Pons (tissue), 1 donor: ENCODE measurements at regions not wholly inside any gene's neighbourhood (a gene's known extent, or its start where the extent isn't known, plus 50 kb on each side); places are given as distances from the start of the nearest gene placed in this dataset.

Source experiments
- DNase-seq: peaks from one replicate; pipeline ENCODE4 v3.0.0-alpha.2; 2016; ENCODE audit warnings: low spot score

DNA sequence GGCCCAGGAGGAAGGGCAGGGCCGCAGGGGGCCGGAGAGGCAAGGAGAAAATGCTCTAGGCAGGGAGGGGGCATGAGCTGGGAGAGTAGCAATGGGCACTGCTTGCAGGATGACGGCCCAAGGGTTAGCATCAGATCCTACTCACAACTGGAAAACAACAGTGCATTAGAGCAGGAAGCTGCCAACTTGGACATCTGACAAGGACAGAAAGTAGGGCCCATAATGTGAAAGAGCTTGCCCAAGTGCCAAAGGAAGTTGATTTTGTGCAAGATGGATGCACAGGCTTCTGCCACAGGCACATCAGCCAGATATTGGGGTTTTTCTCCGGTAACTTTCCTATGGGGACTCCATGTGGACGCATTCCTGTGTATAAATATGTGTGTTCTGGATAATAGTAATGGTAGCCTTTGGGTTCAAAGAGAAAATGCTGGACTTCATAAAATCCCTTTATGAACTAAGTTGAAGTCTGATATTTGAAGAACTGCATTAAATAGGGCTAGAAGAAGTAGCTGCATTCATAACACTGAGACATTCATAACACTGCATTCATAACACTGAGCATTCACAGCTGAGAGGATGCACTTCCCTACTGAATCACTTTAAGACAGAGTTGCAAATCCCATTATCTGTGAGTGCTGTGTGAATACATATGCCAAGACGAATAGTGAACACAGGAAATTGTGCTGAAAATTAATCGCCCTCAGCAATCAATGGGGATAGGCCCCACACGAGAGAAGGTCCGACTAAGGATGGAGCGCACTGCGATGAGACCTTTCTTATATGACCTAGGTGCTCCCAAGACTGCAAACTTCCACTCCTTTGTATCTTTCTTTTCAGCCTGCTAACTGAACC lies 235.6 kb upstream of the PRDM1 start:
- DNase-seq = no peak

DNA sequence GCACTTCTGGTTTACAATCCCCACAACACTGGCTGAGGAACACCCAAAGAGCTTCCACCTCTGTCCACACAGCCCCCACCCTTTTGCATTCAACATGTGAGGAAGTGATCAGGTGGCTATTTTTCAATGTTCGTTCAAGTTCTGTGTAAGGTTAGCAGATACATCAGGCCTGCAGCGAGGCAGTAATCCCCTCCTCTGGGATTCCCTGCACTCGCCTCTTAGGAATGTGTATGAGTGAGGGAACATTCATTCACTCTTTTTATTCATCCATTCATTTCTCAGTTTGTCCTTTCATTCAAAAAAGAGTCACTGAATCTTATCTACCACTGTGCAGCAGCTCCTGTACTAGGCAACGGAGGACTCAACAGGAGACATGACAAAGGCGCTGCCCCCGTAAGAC lies 236.4 kb upstream of the PRDM1 start:
- DNase-seq = no peak

- DNase-seq = no peak
Observed at GRCh38 chr6:105847433-105847832, 238.7 kb upstream of the PRDM1 start.

- DNase-seq = peak; percentile 54
Observed at GRCh38 chr6:105844275-105844883, 241.8 kb upstream of the PRDM1 start.

DNA sequence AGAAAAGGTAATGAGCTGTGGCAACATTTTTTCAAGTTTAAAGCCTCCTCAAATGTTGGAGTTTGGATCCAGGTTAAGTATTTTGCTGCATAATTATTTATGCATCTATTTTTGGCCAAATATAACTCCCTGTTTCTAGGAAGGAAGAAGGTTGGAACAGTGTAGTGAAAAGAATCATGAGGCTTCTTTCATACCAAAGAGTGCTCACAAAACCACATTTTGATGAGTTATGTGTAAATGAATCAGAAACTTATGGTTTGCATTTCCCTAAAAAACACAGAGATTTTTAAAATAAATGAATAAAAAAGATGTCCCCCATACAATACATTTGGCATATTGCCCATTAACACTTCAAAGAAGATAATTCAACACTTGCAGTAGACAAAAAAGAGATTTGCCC lies 246.9 kb upstream of the PRDM1 start:
- no peak for DNase-seq

GRCh38 chr6:105838171-105838570 lies 248.0 kb upstream of the PRDM1 start:
- no peak for DNase-seq

GRCh38 chr6:105836889-105837288 lies 249.2 kb upstream of the PRDM1 start:
- no peak for DNase-seq

DNA sequence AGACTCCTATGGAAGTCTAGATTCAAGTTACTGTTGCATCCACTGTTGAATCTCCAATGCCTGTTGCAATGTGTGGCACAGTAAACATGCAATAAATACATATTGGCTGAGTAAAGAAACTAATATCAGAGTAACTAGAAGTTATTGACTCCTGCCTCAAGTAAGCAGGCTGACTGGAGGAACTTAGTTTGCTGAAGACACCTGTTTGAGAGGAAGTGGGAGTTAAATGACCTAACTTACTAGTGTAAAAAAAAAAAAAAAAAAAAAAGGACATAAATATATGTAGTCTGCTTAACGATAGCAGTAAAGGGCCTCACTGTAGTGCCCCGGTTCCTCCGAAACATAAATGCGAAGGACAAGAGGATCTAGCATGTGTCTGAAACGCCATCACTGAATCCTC lies 249.8 kb upstream of the PRDM1 start:
- no peak for DNase-seq

DNA sequence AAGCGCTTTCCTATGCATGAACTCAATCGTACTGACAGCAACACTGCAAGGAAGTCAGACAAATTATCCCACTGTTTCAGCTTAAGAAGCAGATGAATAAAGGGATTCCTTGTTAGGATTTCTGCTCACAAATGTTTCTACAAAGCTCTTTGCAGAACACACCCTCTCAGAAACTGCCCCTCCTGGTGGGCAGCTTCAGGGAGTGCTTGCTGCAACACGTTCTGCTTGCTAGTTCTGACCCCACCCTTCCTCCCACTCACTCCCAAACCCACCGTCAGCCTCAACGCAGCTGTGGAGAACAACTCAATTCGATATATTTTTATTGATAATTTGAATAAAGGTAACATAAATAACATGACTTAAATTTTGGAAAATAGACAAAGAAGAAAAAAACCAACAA lies 250.8 kb upstream of the PRDM1 start:
- DNase-seq = peak; percentile 50

- DNase-seq = peak; percentile 44
Observed at GRCh38 chr6:105833959-105834947, 251.9 kb upstream of the PRDM1 start.

DNA sequence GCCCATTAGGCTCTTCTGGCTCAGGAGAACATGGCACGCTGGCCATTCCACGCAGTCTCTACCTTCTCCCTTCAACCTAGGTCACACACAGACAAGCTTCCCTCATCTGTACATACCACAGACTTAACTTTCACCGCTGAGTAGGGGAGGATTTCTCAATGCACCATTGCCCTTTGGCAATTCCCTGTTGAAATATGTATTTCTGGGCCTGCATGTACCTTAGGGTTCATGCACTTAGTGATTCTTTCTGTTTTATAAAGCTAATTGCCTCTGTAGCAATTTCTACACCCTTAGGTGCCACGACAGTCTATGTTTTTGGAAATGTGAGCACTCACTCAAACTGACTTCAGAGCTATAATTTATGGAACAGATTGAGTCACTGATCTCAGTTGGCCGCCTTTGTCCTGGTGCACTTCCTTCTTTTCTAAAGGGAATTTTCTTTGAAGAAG lies 253.8 kb upstream of the PRDM1 start:
- no peak for DNase-seq

GRCh38 chr6:105831311-105832097 lies 254.6 kb upstream of the PRDM1 start:
- no peak for DNase-seq

DNA sequence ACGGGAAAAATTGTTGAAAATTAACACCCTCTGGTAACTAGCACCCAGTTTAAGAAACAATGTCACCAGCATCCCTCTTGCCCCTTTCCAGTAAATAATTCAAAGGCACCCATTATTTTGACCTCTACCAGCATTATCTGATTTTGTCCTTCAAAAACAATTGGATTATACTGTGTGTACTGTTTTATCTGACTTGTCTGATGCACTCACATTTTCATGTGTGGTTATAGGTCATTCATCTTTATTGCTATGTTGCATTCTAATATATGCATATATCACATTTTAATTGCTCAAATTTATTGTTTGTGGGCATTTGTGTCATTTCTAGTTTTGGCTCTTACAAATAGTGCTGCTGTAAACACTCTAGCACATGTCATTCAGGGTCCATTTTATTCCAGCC lies 260.9 kb upstream of the PRDM1 start:
- DNase-seq = no peak

GRCh38 chr6:105824732-105825131 lies 261.4 kb upstream of the PRDM1 start:
- no peak for DNase-seq

DNA sequence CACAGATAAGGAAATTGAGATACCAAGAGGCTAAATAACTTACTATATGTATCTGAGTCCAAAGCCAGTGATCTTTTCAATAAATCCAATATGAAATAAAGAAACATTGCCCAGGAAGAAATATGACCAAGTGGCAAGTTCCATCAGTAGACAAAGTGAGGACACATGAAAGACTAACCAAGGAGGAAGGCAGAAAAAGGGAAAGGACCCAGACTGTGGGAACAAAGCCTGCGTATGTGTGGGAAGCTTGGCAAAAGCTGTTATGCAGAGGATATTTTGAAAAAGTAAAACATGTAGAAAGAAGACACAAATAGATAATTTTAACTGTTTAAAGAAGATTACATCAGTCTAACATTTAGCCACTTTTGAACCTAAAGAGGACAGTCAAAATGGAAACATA lies 264.4 kb upstream of the PRDM1 start:
- DNase-seq = no peak

DNA sequence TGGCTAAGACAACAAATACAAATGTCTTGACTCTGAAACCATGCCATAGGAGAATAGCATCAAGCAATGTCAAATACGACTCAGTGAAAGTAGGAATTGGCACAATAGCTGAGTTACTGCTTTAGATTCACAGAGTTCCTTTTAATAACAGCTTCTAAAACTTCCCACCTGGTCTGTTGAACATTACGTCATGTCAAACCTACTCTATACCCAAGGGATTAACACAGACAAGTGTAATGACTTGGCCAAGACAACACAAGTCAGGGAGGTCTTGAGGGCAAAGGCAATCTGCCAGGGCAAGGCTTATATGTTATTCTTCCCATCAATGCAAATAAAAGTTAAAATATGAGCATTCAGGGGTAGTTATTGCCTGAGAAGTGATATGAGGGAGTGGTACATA lies 265.1 kb upstream of the PRDM1 start:
- no peak for DNase-seq

DNA sequence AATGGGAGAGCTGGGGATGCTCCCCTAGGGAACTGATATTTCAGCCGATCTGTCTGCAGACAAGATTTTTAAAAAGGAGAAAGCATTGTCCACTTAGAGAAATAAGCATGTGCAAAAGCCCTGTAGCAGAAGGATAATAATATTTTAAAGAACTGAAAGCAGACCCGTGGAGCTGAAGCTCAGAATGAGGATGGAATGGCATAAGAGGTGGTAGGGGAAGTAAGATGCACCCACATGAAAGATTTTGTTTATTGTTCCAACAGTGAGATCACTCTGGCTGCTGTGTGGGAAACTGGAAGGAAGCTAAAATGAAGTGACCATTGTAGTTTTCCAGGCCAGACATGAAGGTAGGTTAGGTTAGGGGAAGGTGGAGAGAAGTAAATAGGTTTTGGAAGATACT lies 266.4 kb upstream of the PRDM1 start:
- peak; percentile 37 for DNase-seq

- no peak for DNase-seq
Observed at GRCh38 chr6:105818505-105818904, 267.6 kb upstream of the PRDM1 start.

- DNase-seq = no peak
Observed at GRCh38 chr6:105817961-105818360, 268.2 kb upstream of the PRDM1 start.

DNA sequence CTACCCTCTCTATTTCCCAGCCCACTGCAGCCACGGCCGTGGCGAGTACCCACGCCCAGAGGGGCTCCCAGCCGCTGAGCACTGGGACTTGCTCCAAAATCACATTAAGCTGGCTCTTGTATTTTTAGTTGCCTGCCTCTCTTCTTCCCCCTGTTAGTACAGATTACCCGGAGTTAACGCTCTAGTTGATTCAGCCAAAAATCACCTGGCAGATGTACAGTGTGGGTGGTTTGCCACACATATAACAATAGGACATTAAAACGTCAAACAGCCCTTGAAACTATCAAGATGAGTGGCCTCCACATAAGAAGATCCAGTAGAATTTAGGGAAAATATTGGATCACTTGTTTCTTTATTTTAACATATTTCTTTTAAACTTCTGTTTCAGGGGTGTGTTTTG lies 268.8 kb upstream of the PRDM1 start:
- no peak for DNase-seq

GRCh38 chr6:105816847-105817246 lies 269.3 kb upstream of the PRDM1 start:
- DNase-seq = no peak
